ENCODE measurements at regions not wholly inside any gene's neighbourhood (a gene's known extent, or its start where the extent isn't known, plus 50 kb on each side); places are given as distances from the start of the nearest gene placed in this dataset.

DNA sequence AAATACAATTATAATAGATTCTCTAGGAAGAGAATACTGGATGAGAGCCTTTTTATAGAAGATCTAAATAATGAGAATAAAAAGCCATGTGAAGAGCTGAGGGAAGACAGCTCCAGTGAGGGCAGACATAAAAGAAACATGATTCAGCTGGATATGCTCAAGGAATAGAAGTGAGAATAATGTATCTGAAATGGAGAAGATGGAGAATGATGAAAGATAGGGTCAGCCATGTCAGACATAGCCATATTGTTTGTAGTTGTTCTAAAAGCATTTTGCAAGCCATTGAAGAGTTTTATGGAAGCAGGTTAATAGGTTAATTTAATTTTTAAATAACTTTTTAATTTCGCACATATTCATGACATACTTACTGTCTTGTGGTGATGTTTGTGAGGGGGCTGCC lies 713.5 kb upstream of the ARPP21 start:
- TF ChIP-seq, protein P1, sequence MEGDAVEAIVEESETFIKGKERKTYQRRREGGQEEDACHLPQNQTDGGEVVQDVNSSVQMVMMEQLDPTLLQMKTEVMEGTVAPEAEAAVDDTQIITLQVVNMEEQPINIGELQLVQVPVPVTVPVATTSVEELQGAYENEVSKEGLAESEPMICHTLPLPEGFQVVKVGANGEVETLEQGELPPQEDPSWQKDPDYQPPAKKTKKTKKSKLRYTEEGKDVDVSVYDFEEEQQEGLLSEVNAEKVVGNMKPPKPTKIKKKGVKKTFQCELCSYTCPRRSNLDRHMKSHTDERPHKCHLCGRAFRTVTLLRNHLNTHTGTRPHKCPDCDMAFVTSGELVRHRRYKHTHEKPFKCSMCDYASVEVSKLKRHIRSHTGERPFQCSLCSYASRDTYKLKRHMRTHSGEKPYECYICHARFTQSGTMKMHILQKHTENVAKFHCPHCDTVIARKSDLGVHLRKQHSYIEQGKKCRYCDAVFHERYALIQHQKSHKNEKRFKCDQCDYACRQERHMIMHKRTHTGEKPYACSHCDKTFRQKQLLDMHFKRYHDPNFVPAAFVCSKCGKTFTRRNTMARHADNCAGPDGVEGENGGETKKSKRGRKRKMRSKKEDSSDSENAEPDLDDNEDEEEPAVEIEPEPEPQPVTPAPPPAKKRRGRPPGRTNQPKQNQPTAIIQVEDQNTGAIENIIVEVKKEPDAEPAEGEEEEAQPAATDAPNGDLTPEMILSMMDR (IDR thresholded peaks at IDR 0.05; ENCODE audit: insufficient read depth, low read depth, low read length, missing control alignments) = no peak

DNA sequence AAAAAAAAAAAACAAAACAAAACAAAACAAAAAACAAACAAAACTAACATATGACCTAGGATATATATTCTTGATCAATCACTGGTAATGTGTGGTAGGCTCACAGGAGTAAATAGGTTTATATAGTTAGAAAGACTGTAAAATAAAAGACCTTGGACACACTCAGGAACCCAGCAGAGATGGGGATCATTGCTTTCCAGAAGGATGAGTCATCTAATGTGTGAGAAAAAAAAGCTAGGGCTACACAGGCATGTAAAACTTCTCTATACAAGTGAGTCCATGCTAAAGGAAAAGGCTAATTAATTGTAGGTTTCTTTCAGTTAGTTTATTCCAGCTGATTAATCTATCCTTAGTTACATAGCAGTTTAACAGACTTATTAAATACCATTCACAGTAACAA lies 710.3 kb upstream of the ARPP21 start:
- no peak for DNase-seq (ENCODE audit: low read depth)
- TF ChIP-seq, protein P1 (IDR thresholded peaks at IDR 0.05; ENCODE audit: insufficient read depth, low read depth, low read length, missing control alignments) = no peak
- H3K4me3 ChIP-seq (ENCODE audit: low read depth, low read length) = no peak overlapping the region

More for the DNA sequence above, 713.5 kb upstream of the ARPP21 start:
- H3K4me3 ChIP-seq (ENCODE audit: low read depth, low read length) = no peak overlapping the region
- DNase-seq (ENCODE audit: low read depth) = no peak

DNA sequence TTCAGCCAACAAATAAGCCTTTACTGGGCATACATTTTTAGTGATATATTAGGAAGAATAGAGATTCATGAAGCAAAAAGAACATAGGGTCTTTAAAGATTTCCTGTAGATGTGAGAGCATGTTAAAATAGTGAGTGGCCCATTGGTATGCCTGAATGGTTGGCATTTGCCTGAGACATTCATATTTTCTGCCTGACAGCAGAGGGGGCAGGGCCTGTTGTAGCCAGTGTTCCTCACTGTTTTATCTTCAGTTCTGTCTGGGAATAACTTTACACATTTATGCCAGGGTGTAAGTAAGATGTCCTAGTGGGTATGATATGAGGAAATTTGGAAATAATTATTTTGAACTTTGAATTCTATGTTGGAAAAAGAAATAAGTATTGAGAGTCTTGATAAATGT lies 704.7 kb upstream of the ARPP21 start:
- no peak overlapping the region for H3K4me3 ChIP-seq (ENCODE audit: low read depth, low read length)
- TF ChIP-seq, protein P1 (IDR thresholded peaks at IDR 0.05; ENCODE audit: insufficient read depth, low read depth, low read length, missing control alignments) = no peak
- no peak for DNase-seq (ENCODE audit: low read depth)

DNA sequence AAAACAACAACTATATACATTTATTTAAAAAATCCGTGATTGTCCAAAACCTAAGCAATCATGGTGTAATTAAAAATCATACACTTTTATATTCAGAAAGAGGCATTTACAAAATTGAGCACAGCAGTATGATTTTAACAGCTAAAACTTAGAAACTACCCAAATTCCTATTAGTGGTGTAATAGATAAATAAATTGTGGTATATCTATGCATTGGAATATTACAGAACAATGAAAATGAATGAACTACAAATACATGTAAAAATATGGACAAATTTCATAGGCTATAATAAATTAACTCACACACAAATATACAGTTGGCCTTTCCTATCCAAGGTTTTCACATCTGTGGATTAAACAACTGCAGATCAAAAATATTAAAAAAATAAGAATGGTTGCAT lies 700.5 kb upstream of the ARPP21 start:
- no peak overlapping the region for H3K4me3 ChIP-seq (ENCODE audit: low read depth, low read length)
- TF ChIP-seq, protein P1 (IDR thresholded peaks at IDR 0.05; ENCODE audit: insufficient read depth, low read depth, low read length, missing control alignments) = no peak
- DNase-seq (ENCODE audit: low read depth) = no peak

DNA sequence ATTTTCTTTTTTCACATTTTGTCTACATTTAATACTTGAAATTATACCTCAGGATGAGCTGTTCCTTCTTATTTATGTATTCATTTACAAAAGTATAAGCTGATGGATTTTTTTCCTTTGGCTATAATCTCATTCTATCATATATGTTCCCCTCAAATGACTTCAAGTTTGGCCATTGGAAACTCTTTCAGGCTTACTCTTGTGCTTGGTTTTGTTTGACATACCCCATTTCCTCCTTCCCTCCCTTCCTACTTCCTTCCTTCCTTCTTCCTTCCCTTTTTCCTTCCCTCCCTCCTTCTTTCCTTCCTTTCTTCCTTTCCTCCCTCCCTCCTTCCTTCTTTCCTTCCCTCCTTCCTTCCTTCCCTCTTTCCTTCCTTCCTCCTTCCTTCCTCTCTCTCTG lies 697.1 kb upstream of the ARPP21 start:
- TF ChIP-seq, protein P1 (IDR thresholded peaks at IDR 0.05; ENCODE audit: insufficient read depth, low read depth, low read length, missing control alignments) = no peak
- H3K4me3 ChIP-seq (ENCODE audit: low read depth, low read length) = no peak overlapping the region
- DNase-seq (ENCODE audit: low read depth) = no peak

DNA sequence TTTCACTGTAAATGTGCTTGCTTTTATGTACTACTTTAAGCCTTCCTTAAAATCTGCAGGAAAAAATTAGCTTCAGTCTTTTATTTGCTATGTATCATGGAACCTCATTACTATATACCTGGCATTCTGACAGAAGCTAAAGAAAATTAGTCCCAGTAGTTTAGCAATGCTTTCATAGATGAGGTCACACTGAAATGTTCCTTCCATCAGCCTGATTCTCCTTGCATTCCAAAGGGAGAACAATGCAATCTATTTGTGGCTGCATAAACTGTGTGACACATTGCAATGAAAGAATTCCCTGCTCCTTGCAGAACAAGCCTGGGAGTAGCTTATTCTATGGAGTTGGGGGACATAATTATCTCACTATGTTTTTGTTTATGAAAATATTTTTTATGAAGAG lies 691.5 kb upstream of the ARPP21 start:
- no peak for DNase-seq (ENCODE audit: low read depth)
- H3K4me3 ChIP-seq (ENCODE audit: low read depth, low read length) = no peak overlapping the region
- TF ChIP-seq, protein P1 (IDR thresholded peaks at IDR 0.05; ENCODE audit: insufficient read depth, low read depth, low read length, missing control alignments) = no peak

DNA sequence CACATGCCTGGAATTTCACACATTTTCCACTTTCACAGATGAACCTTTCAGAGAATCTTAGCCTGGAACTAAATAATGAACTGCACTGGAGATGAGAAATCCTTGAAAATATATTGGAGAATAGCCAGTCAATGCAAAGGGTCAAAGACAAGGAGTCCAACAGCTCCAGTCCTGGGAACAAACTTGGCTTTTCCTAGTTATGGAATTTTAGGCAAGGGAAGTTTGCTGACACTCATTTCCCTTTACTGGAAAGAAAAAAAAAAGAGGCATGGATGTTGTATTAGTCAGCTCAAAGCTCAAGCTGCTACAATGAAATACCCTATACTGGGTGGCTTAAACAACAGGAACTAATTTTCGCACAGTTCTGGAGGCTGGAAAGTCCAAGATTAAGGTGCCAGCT lies 690.8 kb upstream of the ARPP21 start:
- DNase-seq (ENCODE audit: low read depth) = no peak
- H3K4me3 ChIP-seq (ENCODE audit: low read depth, low read length) = no peak overlapping the region
- TF ChIP-seq, protein P1 (IDR thresholded peaks at IDR 0.05; ENCODE audit: insufficient read depth, low read depth, low read length, missing control alignments) = no peak
